Keratinocyte (primary cell): ENCODE measurements at regions not wholly inside any gene's neighbourhood (a gene's known extent, or its start where the extent isn't known, plus 50 kb on each side); places are given as distances from the start of the nearest gene placed in this dataset.

Experiments used
- DNase-seq: peaks from one replicate; pipeline ENCODE4 v3.0.0-alpha.2; 2011; ENCODE audit warnings: low read depth, missing footprints, low spot score
- FAIRE-seq: peaks from 2 replicates; lab custom pipeline; 2011; peaks lifted over from hg19 to GRCh38; lab: Jason Lieb, UNC
- H2AFZ ChIP-seq: 2 replicates; pipeline ENCODE4 v1.6.0; 2012; ENCODE audit warnings: low read length, control low read depth, inconsistent platforms; ENCODE audit not compliant: control insufficient read depth
- H3K27ac ChIP-seq: 2 replicates; pipeline ENCODE4 v1.5.1; 2011; ENCODE audit warnings: low read length; ENCODE audit not compliant: control insufficient read depth, insufficient read depth
- H3K27me3 ChIP-seq: 3 replicates; pipeline ENCODE4 v1.6.0; 2011; ENCODE audit warnings: low read length; ENCODE audit not compliant: control insufficient read depth, insufficient read depth; ENCODE audit errors: extremely low read depth
- H3K36me3 ChIP-seq, 2 experiments: 2 replicates in 1 of 2; 3 replicates in 1 of 2; pipeline ENCODE4 v1.5.1; 2011; ENCODE audit warnings: low read length in 2 of 2, mild to moderate bottlenecking in 1 of 2; ENCODE audit not compliant: control insufficient read depth in 2 of 2, insufficient read depth in 2 of 2; ENCODE audit errors: extremely low read depth in 1 of 2
- H3K4me1 ChIP-seq: 3 replicates; pipeline ENCODE4 v1.5.1; 2011; ENCODE audit warnings: low read length; ENCODE audit not compliant: control insufficient read depth, insufficient read depth; ENCODE audit errors: extremely low read depth
- H3K4me2 ChIP-seq: 3 replicates; pipeline ENCODE4 v1.6.0; 2011; ENCODE audit warnings: low read depth, low read length; ENCODE audit not compliant: control insufficient read depth, insufficient read depth; ENCODE audit errors: extremely low read depth
- H3K4me3 ChIP-seq, 3 experiments: fragments of 200-600 bp in 1 of 3; sonication (generic) in 1 of 3; 2 replicates in 2 of 3; 3 replicates in 1 of 3; pipeline ENCODE4 v1.5.1; 2011 to 2016; ENCODE audit warnings: low read length in 3 of 3, mild to moderate bottlenecking in 3 of 3, control low read depth in 2 of 3, inconsistent platforms in 1 of 3, low read depth in 1 of 3, mixed read lengths in 1 of 3, mixed run types in 1 of 3, moderate library complexity in 1 of 3; ENCODE audit not compliant: control insufficient read depth in 2 of 3, insufficient read depth in 2 of 3; ENCODE audit errors: extremely low read depth in 1 of 3
- H3K79me2 ChIP-seq: 2 replicates; pipeline ENCODE4 v1.6.0; 2012; ENCODE audit warnings: low read length; ENCODE audit not compliant: control insufficient read depth, insufficient read depth
- H3K9ac ChIP-seq: 3 replicates; pipeline ENCODE4 v1.6.0; 2011; ENCODE audit warnings: low read length; ENCODE audit not compliant: control insufficient read depth, insufficient read depth; ENCODE audit errors: extremely low read depth
- H3K9me1 ChIP-seq: 3 replicates; pipeline ENCODE4 v1.6.0; 2011; ENCODE audit warnings: low read length; ENCODE audit not compliant: control insufficient read depth, insufficient read depth; ENCODE audit errors: extremely low read depth
- H3K9me3 ChIP-seq: 2 replicates; pipeline ENCODE4 v1.5.1; 2012; ENCODE audit warnings: low read depth, low read length; ENCODE audit not compliant: control insufficient read depth
- H4K20me1 ChIP-seq: 3 replicates; pipeline ENCODE4 v1.6.0; 2011; ENCODE audit warnings: low read length; ENCODE audit not compliant: control insufficient read depth, insufficient read depth; ENCODE audit errors: extremely low read depth
- EZH2 ChIP-seq: IDR thresholded peaks from one replicate; pipeline ENCODE4 v1.6.1; 2012; ENCODE audit warnings: inconsistent platforms, mild to moderate bottlenecking, low read length, moderate library complexity
- dilution Hi-C: fragments of 300-500 bp; cut with MboI; formaldehyde crosslinking; loops from one replicate; pipeline ENCODE4 v1.7.0; 2020; ENCODE audit warnings: low sequenced_read_pairs; ENCODE audit not compliant: extremely low pct_ligation_motif_present
- TF ChIP-seq, protein P1 (sequence below), 3 experiments: IDR thresholded peaks in 1 of 3; conservative IDR thresholded peaks in 1 of 3; optimal IDR thresholded peaks in 1 of 3; 2 replicates in 2 of 3; 3 replicates in 1 of 3; pipeline versions ENCODE3 to v1.5.1; 2011; ENCODE audit warnings: low read length in 3 of 3, mild to moderate bottlenecking in 3 of 3, moderate library complexity in 2 of 3, control low read depth in 1 of 3, inconsistent platforms in 1 of 3; ENCODE audit not compliant: insufficient read depth in 2 of 3; ENCODE audit errors: extremely low read depth in 1 of 3

GRCh38 chr18:3384664-3385563, 65.1 kb upstream of the TGIF1 start:
- H3K27me3 ChIP-seq, result no peaks in the 10 kb centered on the region
- no peak overlapping the region for H3K27ac ChIP-seq
- H3K4me3 ChIP-seq, result no peak overlapping the region
- DNase-seq (no peak), FAIRE-seq (peak; percentile 46)
- H3K36me3 ChIP-seq, result no peaks in the 10 kb centered on the region
- H3K9ac ChIP-seq, result no peak overlapping the region
- H3K9me3 ChIP-seq, result no peaks in the 10 kb centered on the region
- H4K20me1 ChIP-seq, result no peaks in the 10 kb centered on the region
- TF ChIP-seq, protein P1, sequence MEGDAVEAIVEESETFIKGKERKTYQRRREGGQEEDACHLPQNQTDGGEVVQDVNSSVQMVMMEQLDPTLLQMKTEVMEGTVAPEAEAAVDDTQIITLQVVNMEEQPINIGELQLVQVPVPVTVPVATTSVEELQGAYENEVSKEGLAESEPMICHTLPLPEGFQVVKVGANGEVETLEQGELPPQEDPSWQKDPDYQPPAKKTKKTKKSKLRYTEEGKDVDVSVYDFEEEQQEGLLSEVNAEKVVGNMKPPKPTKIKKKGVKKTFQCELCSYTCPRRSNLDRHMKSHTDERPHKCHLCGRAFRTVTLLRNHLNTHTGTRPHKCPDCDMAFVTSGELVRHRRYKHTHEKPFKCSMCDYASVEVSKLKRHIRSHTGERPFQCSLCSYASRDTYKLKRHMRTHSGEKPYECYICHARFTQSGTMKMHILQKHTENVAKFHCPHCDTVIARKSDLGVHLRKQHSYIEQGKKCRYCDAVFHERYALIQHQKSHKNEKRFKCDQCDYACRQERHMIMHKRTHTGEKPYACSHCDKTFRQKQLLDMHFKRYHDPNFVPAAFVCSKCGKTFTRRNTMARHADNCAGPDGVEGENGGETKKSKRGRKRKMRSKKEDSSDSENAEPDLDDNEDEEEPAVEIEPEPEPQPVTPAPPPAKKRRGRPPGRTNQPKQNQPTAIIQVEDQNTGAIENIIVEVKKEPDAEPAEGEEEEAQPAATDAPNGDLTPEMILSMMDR (optimal IDR thresholded peaks at IDR 0.05 in 1 of 3, IDR thresholded peaks at IDR 0.05 in 1 of 3, conservative IDR thresholded peaks at IDR 0.05 in 1 of 3; ENCODE audit: extremely low read depth in 1 of 3, insufficient read depth in 2 of 3, low read length in 3 of 3), result no peak
- no peak for TF ChIP-seq EZH2
- dilution Hi-C loops, result no loop called here
- no peak overlapping the region for H3K4me2 ChIP-seq
- H3K79me2 ChIP-seq, result no peaks in the 10 kb centered on the region
- no peaks in the 10 kb centered on the region for H3K9me1 ChIP-seq
- H3K4me1 ChIP-seq, result peaks cover 13% of the 10 kb centered on the region
- H2AFZ ChIP-seq, result no peak overlapping the region

GRCh38 chr18:3388323-3388722, 61.6 kb upstream of the TGIF1 start:
- no peak overlapping the region for H3K27ac ChIP-seq
- DNase-seq (no peak), FAIRE-seq (no peak)
- dilution Hi-C loops, result no loop called here
- H3K4me1 ChIP-seq, result peaks cover 1% of the 10 kb centered on the region
- H3K4me2 ChIP-seq, result no peak overlapping the region
- no peak overlapping the region for H2AFZ ChIP-seq
- no peaks in the 10 kb centered on the region for H4K20me1 ChIP-seq
- no peaks in the 10 kb centered on the region for H3K27me3 ChIP-seq
- H3K9me3 ChIP-seq, result no peaks in the 10 kb centered on the region
- no peaks in the 10 kb centered on the region for H3K79me2 ChIP-seq
- no peaks in the 10 kb centered on the region for H3K9me1 ChIP-seq
- no peak overlapping the region for H3K4me3 ChIP-seq
- no peaks in the 10 kb centered on the region for H3K36me3 ChIP-seq
- no peak for TF ChIP-seq EZH2
- TF ChIP-seq, protein P1 (optimal IDR thresholded peaks at IDR 0.05 in 1 of 3, IDR thresholded peaks at IDR 0.05 in 1 of 3, conservative IDR thresholded peaks at IDR 0.05 in 1 of 3; ENCODE audit: extremely low read depth in 1 of 3, insufficient read depth in 2 of 3, low read length in 3 of 3), result no peak
- H3K9ac ChIP-seq, result no peak overlapping the region
